SU-DHL-6 (cell line): ENCODE measurements at regions not wholly inside any gene's neighbourhood (a gene's known extent, or its start where the extent isn't known, plus 50 kb on each side); places are given as distances from the start of the nearest gene placed in this dataset.

Experiments
- H2AFZ ChIP-seq: fragments of 200-600 bp; sonication (generic); 2 replicates; pipeline ENCODE4 v1.6.1; 2014; ENCODE audit warnings: low read depth, mild to moderate bottlenecking, moderate library complexity, mixed read lengths, antibody characterized with exemption, low read length; ENCODE audit not compliant: severe bottlenecking
- H3F3A ChIP-seq: fragments of 200-600 bp; shearing (Covaris generic); 2 replicates; pipeline ENCODE4 v1.6.0; 2016; ENCODE audit warnings: antibody characterized with exemption, mild to moderate bottlenecking; ENCODE audit not compliant: insufficient read depth
- H3K27ac ChIP-seq: fragments of 200-600 bp; sonication (generic); 2 replicates; pipeline ENCODE4 v1.5.1; 2016; ENCODE audit warnings: low read depth, mild to moderate bottlenecking, low read length, moderate library complexity, mixed read lengths
- H3K27me3 ChIP-seq: fragments of 200-600 bp; sonication (generic), shearing (Covaris generic); 2 replicates; pipeline ENCODE4 v1.6.0; 2014; ENCODE audit warnings: mild to moderate bottlenecking, low read length
- H3K36me3 ChIP-seq: fragments of 200-600 bp; sonication (generic); 2 replicates; pipeline ENCODE4 v1.6.1; 2014; ENCODE audit warnings: mild to moderate bottlenecking, low read length, mixed read lengths
- H3K4me2 ChIP-seq: fragments of 300-600, 200-600 bp; shearing (Covaris generic), sonication (generic); 2 replicates; pipeline ENCODE4 v1.6.0; 2014; ENCODE audit warnings: low read length, low read depth, mild to moderate bottlenecking; ENCODE audit not compliant: poor library complexity, severe bottlenecking
- H3K4me3 ChIP-seq: fragments of 200-600 bp; sonication (generic); 2 replicates; pipeline ENCODE4 v1.5.1; 2014; ENCODE audit warnings: antibody characterized with exemption, low read length, mild to moderate bottlenecking, mixed read lengths; ENCODE audit not compliant: insufficient read depth, poor library complexity, severe bottlenecking
- H3K79me2 ChIP-seq: fragments of 200-600 bp; sonication (generic); 2 replicates; pipeline ENCODE4 v1.6.1; 2014; ENCODE audit warnings: mild to moderate bottlenecking, low read length, moderate library complexity; ENCODE audit not compliant: insufficient read depth
- H3K9ac ChIP-seq: fragments of 200-600 bp; sonication (generic); 2 replicates; pipeline ENCODE4 v1.7.0; 2014; ENCODE audit warnings: mild to moderate bottlenecking, low read length
- H3K9me2 ChIP-seq: fragments of 200-600 bp; sonication (generic); replicated peaks from 2 replicates; pipeline ENCODE4 v1.6.1; 2014; ENCODE audit warnings: low read length; ENCODE audit not compliant: insufficient read depth
- H3K9me3 ChIP-seq: fragments of 200-600 bp; sonication (generic); 2 replicates; pipeline ENCODE4 v1.6.1; 2014; ENCODE audit warnings: low read length, mixed read lengths; ENCODE audit not compliant: insufficient read depth
- H4K20me1 ChIP-seq: fragments of 200-600 bp; sonication (generic); 2 replicates; pipeline ENCODE4 v1.6.1; 2014; ENCODE audit warnings: low read depth, mild to moderate bottlenecking, antibody characterized with exemption, low read length, moderate library complexity, mixed read lengths
- CTCF ChIP-seq: fragments of 200-600 bp; sonication (generic); IDR thresholded peaks from one replicate; pipeline ENCODE4 v1.5.1; 2017; ENCODE audit warnings: antibody characterized with exemption, mild to moderate bottlenecking, low read length, moderate library complexity; ENCODE audit not compliant: insufficient read depth, poor library complexity, severe bottlenecking
- EZH2phosphoT487 ChIP-seq: fragments of 200-600 bp; sonication (generic), shearing (Covaris generic); conservative IDR thresholded peaks from 2 replicates; pipeline ENCODE4 v1.6.1; 2018; ENCODE audit warnings: mild to moderate bottlenecking, antibody characterized with exemption, low read length, moderate library complexity, mixed read lengths

- no peak for TF ChIP-seq EZH2phosphoT487
- TF ChIP-seq CTCF: no peak
- Histone ChIP-seq H3K79me2 (no peaks in the 10 kb centered on the region), H2AFZ (no peak overlapping the region), H3K27me3 (no peaks in the 10 kb centered on the region), H3K9me2 (no peaks in the 10 kb centered on the region), H3K4me3 (no peak overlapping the region), H4K20me1 (no peaks in the 10 kb centered on the region), H3K4me2 (no peak overlapping the region), H3F3A (no peaks in the 10 kb centered on the region), H3K27ac (no peak overlapping the region), H3K9me3 (no peaks in the 10 kb centered on the region), H3K36me3 (no peaks in the 10 kb centered on the region), H3K9ac (no peak overlapping the region)
Measured at GRCh38 chr6:66561479-66561878, 854.5 kb upstream of the EYS start.

GRCh38 chr6:66558189-66558588 lies 851.2 kb upstream of the EYS start:
- no peak overlapping the region for H3K27ac ChIP-seq
- no peaks in the 10 kb centered on the region for H4K20me1 ChIP-seq
- H3K36me3 ChIP-seq: no peaks in the 10 kb centered on the region
- H3K9ac ChIP-seq: no peak overlapping the region
- peak overlapping the region; percentile 63 for H2AFZ ChIP-seq
- no peaks in the 10 kb centered on the region for H3K27me3 ChIP-seq
- no peaks in the 10 kb centered on the region for H3F3A ChIP-seq
- H3K4me3 ChIP-seq: no peak overlapping the region
- H3K9me2 ChIP-seq: no peaks in the 10 kb centered on the region
- H3K4me2 ChIP-seq: no peak overlapping the region
- no peaks in the 10 kb centered on the region for H3K79me2 ChIP-seq
- H3K9me3 ChIP-seq: peaks cover 10% of the 10 kb centered on the region; the same call in 1 of the 2 replicates
- no peak for TF ChIP-seq CTCF
- TF ChIP-seq EZH2phosphoT487: no peak

GRCh38 chr6:66556936-66557335 lies 849.9 kb upstream of the EYS start:
- H3K27ac ChIP-seq: no peak overlapping the region
- no peak overlapping the region for H3K4me2 ChIP-seq
- H2AFZ ChIP-seq: peak overlapping the region; percentile 26

More at GRCh38 chr6:66556936-66557335, 849.9 kb upstream of the EYS start:
- Histone ChIP-seq H3F3A (no peaks in the 10 kb centered on the region), H3K9me3 (peaks cover 10% of the 10 kb centered on the region; the same call in 1 of the 2 replicates), H3K79me2 (no peaks in the 10 kb centered on the region), H3K9me2 (no peaks in the 10 kb centered on the region), H3K9ac (no peak overlapping the region), H3K36me3 (no peaks in the 10 kb centered on the region), H4K20me1 (no peaks in the 10 kb centered on the region), H3K4me3 (no peak overlapping the region), H3K27me3 (no peaks in the 10 kb centered on the region)
- TF ChIP-seq EZH2phosphoT487: no peak
- TF ChIP-seq CTCF: no peak
